GM12878 (cell line): ENCODE measurements at regions not wholly inside any gene's neighbourhood (a gene's known extent, or its start where the extent isn't known, plus 50 kb on each side); places are given as distances from the start of the nearest gene placed in this dataset.

Experiments used
- ATAC-seq: fragments of 200-7000 bp; cut with Tn5 transposase; 3 replicates; pipeline ENCODE4 v1.9.1; 2020; ENCODE audit warnings: mild to moderate bottlenecking, moderate library complexity
- BruUV-seq: library from RNA; stranded (reverse); fragments of 400-500 nt; replicated peaks from 2 replicates; lab custom pipeline; 2021; lab: Mats Ljungman, UMichigan
- CTCF ChIA-PET: fragments of 300-600 bp; sonication (Branson Sonifier 250); formaldehyde crosslinking; extraction: SDS; loops from one replicate; lab custom pipeline; 2021; ENCODE audit warnings: inconsistent platforms; lab: Yijun Ruan, JAX
- POLR2A ChIA-PET: fragments of 350-600 bp; formaldehyde crosslinking; extraction: SDS; loops from one replicate; lab custom pipeline; 2021; ENCODE audit warnings: inconsistent platforms; lab: Charles Lee
- RAD21 ChIA-PET: fragments of 300-600 bp; sonication (Branson Sonifier 250); formaldehyde crosslinking; loops from one replicate; lab custom pipeline; 2023; ENCODE audit warnings: antibody characterized with exemption; ENCODE audit not compliant: unreplicated experiment; lab: Charles Lee
- SMC1A ChIA-PET: fragments of 300-600 bp; sonication (Branson Sonifier 250); formaldehyde crosslinking; loops from one replicate; lab custom pipeline; 2023; ENCODE audit not compliant: unreplicated experiment, uncharacterized antibody; lab: Charles Lee
- DNase-seq: peaks from one replicate; pipeline ENCODE4 v3.0.0-alpha.2; 2011; ENCODE audit warnings: low read depth, low spot score
- FAIRE-seq: peaks from 3 replicates; lab custom pipeline; 2011; peaks lifted over from hg19 to GRCh38; lab: Jason Lieb, UNC
- H2AFZ ChIP-seq: 2 replicates; pipeline ENCODE4 v1.6.0; 2011; ENCODE audit warnings: low read depth, low read length, control low read depth; ENCODE audit not compliant: control insufficient read depth
- H3K27ac ChIP-seq: 2 replicates; pipeline ENCODE4 v1.5.1; 2011; ENCODE audit warnings: control low read depth; ENCODE audit not compliant: control insufficient read depth, insufficient read depth
- H3K27me3 ChIP-seq, 2 experiments: replicated peaks in 1 of 2; 2 replicates each; pipeline versions ENCODE4 v1.6.0 to v1.6.1; 2011; ENCODE audit warnings: low read length in 1 of 2; ENCODE audit not compliant: control insufficient read depth in 2 of 2, insufficient read depth in 2 of 2
- H3K36me3 ChIP-seq, 2 experiments: 2 replicates each; pipeline ENCODE4 v1.5.1; 2011; ENCODE audit warnings: low read length in 1 of 2; ENCODE audit not compliant: control insufficient read depth in 2 of 2, insufficient read depth in 2 of 2
- H3K4me1 ChIP-seq: 2 replicates; pipeline ENCODE4 v1.6.1; 2011; ENCODE audit warnings: mild to moderate bottlenecking, low read length, moderate library complexity, mixed read lengths; ENCODE audit not compliant: control insufficient read depth, insufficient read depth
- H3K4me2 ChIP-seq: 2 replicates; pipeline ENCODE4 v1.6.0; 2011; ENCODE audit warnings: control low read depth; ENCODE audit not compliant: control insufficient read depth, insufficient read depth
- H3K4me3 ChIP-seq: fragments of 200-600 bp; sonication (generic); 2 replicates; pipeline ENCODE4 v1.5.1; 2016
- H3K79me2 ChIP-seq: 2 replicates; pipeline ENCODE4 v1.6.0; 2011; ENCODE audit warnings: low read length; ENCODE audit not compliant: control insufficient read depth, insufficient read depth
- H3K9ac ChIP-seq: 2 replicates; pipeline ENCODE4 v1.8.0; 2011; ENCODE audit warnings: low read length, control low read depth, mixed read lengths; ENCODE audit not compliant: control insufficient read depth, insufficient read depth
- H3K9me3 ChIP-seq: replicated peaks from 3 replicates; pipeline ENCODE4 v1.5.1; 2011; ENCODE audit warnings: mild to moderate bottlenecking, low read length; ENCODE audit not compliant: control insufficient read depth, insufficient read depth
- H4K20me1 ChIP-seq: 2 replicates; pipeline ENCODE4 v1.6.0; 2011; ENCODE audit not compliant: control insufficient read depth, insufficient read depth
- FOXK2 ChIP-seq: fragments of 450-650 bp; IDR thresholded peaks from 2 replicates; pipeline ENCODE4 v1.6.1; 2017; ENCODE audit warnings: mild to moderate bottlenecking, moderate library complexity
- IRF5 ChIP-seq: fragments of 450-650 bp; IDR thresholded peaks from 2 replicates; pipeline ENCODE4 v1.6.1; 2017; ENCODE audit warnings: borderline replicate concordance
- KLF5 ChIP-seq: fragments of 450-650 bp; IDR thresholded peaks from 2 replicates; pipeline ENCODE4 v1.6.1; 2014; ENCODE audit warnings: mild to moderate bottlenecking; ENCODE audit not compliant: partially characterized antibody
- NFYA ChIP-seq: IDR thresholded peaks from 2 replicates; pipeline ENCODE4 v1.6.1; 2011; ENCODE audit warnings: low read depth, mild to moderate bottlenecking, low read length, improper control_type of control experiment, borderline replicate concordance
- POLR2AphosphoS5 ChIP-seq: IDR thresholded peaks from 2 replicates; pipeline ENCODE4 v1.6.1; 2011; ENCODE audit warnings: mild to moderate bottlenecking, low read length, inconsistent platforms
- SIN3A ChIP-seq: IDR thresholded peaks from 2 replicates; pipeline ENCODE4 v1.6.1; 2012; ENCODE audit warnings: low read depth, low read length, improper control_type of control experiment
- SP1 ChIP-seq: IDR thresholded peaks from one replicate; pipeline ENCODE4 v1.6.1; 2011; ENCODE audit warnings: low read depth, low read length
- SPI1 ChIP-seq: IDR thresholded peaks from 2 replicates; pipeline ENCODE4 v1.6.1; 2011; ENCODE audit warnings: low read depth, mild to moderate bottlenecking, low read length, moderate library complexity, borderline replicate concordance; ENCODE audit not compliant: insufficient read depth
- SUZ12 ChIP-seq: fragments of 200-600 bp; sonication (generic); IDR thresholded peaks from one replicate; pipeline ENCODE4 v1.6.1; 2018; ENCODE audit warnings: antibody characterized with exemption, mild to moderate bottlenecking; ENCODE audit not compliant: unreplicated experiment
- TCF3 ChIP-seq: IDR thresholded peaks from 2 replicates; pipeline ENCODE4 v1.6.1; 2012; ENCODE audit warnings: low read depth, mild to moderate bottlenecking, low read length, borderline replicate concordance; ENCODE audit not compliant: insufficient read depth
- WRNIP1 ChIP-seq: IDR thresholded peaks from 2 replicates; pipeline ENCODE4 v1.6.1; 2011; ENCODE audit warnings: low read depth, low read length, improper control_type of control experiment, borderline replicate concordance
- WGBS: methylation state at CpG from one replicate; pipeline ENCODE4 v1.1.6; 2016; ENCODE audit warnings: low lambda C conversion rate; ENCODE audit not compliant: insufficient replicate concordance, insufficient coverage; ENCODE audit errors: missing lambda C conversion rate; 5-methylcytosine and 5-hydroxymethylcytosine counted together
- in situ Hi-C: fragments of 300-500 bp; cut with MboI; formaldehyde crosslinking; loops from 9 replicates; pipeline ENCODE4 v1.14.3; 2018; ENCODE audit warnings: mixed read lengths
- intact Hi-C: fragments of 100-400 bp; cut with micrococcal nuclease; formaldehyde crosslinking; loops from one replicate; pipeline ENCODE4 v1.14.2; 2022; ENCODE audit not compliant: unreplicated experiment

GRCh38 chr18:26756556-26756955, 109.0 kb downstream of the AQP4 start:
- ATAC-seq (no peak), DNase-seq (no peak), FAIRE-seq (no peak)
- ChIA-PET POLR2A (no interaction called here), RAD21 (interaction anchor here (1.2 kb wide), 1 partner anchor 72 kb away, joined by 3 read pairs; no protein-coding TSS in a partner anchor), SMC1A (interaction anchor here (1.7 to 2.3 kb wide), 3 partner anchors 11 to 46 kb away, joined by 5 to 8 read pairs (median 6); no protein-coding TSS in a partner anchor), CTCF (interaction anchor here (0.6 kb wide), 1 partner anchor 62 kb away, joined by 3 read pairs; no protein-coding TSS in a partner anchor)
- Histone ChIP-seq H3K27me3 (no peaks in the 10 kb centered on the region), H3K9me3 (no peaks in the 10 kb centered on the region), H2AFZ (no peak overlapping the region), H3K4me3 (no peak overlapping the region), H3K4me2 (no peak overlapping the region), H3K36me3 (no peaks in the 10 kb centered on the region), H4K20me1 (no peaks in the 10 kb centered on the region), H3K4me1 (peaks cover 8% of the 10 kb centered on the region), H3K79me2 (no peaks in the 10 kb centered on the region), H3K9ac (no peak overlapping the region), H3K27ac (no peak overlapping the region)
- intact Hi-C loops: no loop called here
- TF ChIP-seq SP1 (no peak), KLF5 (no peak), IRF5 (no peak), WRNIP1 (no peak), SIN3A (no peak), SPI1 (no peak), SUZ12 (no peak), POLR2AphosphoS5 (no peak), FOXK2 (no peak), NFYA (no peak), TCF3 (no peak)
- no TSS peak for BruUV-seq
- in situ Hi-C loops: no loop called here
- WGBS: 89% methylated on average over 2 of the region's 2 CpGs
